ENCODE measurements at regions not wholly inside any gene's neighbourhood (a gene's known extent, or its start where the extent isn't known, plus 50 kb on each side); places are given as distances from the start of the nearest gene placed in this dataset.

DNA sequence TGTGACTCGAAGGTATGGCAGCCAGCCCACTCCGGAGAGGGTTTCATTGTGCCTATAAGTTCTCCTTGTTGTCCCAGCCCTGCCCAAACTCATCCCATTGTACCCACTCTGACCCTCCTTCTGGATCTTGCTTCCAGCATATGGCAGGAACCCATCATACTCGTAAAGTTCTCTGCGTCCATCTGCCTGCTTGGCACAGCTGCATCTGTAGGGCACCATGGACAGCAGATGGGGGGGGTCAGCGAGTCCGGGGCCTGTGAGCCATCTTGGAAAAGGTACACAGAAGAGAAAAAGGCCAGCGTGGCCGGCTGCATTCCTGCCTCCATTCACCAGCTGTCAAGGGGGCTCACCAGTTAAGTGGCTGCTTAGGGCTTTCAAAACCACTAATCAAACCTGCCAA, 94.9 kb upstream of the IGSF21 start:
- TF ChIP-seq GATA2 (IDR thresholded peaks at IDR 0.05; ENCODE audit: low read depth, low read length) = no peak
- TF ChIP-seq GATA3 (IDR thresholded peaks at IDR 0.05; ENCODE audit: low read depth, low read length) = no peak

DNA sequence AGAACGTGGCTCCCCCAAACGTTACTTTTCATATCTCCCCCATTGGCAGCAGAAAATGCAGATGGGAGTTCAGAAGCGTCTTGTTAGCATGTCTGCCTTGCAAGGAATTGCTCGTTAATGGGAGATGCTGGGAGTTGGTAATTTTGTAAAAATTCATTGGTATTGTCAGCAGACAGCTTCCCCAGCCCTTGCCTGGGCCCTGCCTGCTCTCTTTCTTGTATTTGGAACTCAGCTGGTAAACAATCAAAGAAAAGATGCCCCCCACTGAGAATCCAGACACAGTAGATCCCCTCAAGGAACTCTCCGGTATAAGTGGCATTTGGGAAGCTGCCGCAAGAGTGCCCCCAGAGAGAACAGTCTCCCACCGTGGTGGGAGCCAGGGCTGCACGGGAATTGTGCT, 94.4 kb upstream of the IGSF21 start:
- TF ChIP-seq GATA2 (IDR thresholded peaks at IDR 0.05; ENCODE audit: low read depth, low read length) (no peak), GATA3 (IDR thresholded peaks at IDR 0.05; ENCODE audit: low read depth, low read length) (no peak)

DNA sequence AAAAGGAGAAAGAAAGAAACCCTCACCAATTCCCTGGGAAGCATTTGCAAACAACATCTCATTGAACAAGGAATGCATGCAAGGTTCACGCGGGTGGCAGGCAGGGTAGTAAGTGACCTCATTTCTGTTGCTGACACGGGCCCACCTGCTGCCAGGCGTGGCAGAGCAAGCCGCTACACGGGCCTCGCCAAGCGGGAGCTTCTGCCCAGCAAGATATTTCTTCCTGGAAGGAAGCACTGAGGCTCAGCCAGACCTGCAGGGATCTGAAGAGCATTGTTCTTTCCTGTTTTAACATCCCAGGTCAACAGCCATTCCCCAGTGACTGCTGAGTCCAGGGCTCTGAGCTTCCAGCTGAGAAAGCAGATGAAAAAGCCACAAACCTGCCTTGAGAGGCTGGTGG, 91.9 kb upstream of the IGSF21 start:
- TF ChIP-seq GATA2 (IDR thresholded peaks at IDR 0.05; ENCODE audit: low read depth, low read length) (no peak), GATA3 (IDR thresholded peaks at IDR 0.05; ENCODE audit: low read depth, low read length) (no peak)

DNA sequence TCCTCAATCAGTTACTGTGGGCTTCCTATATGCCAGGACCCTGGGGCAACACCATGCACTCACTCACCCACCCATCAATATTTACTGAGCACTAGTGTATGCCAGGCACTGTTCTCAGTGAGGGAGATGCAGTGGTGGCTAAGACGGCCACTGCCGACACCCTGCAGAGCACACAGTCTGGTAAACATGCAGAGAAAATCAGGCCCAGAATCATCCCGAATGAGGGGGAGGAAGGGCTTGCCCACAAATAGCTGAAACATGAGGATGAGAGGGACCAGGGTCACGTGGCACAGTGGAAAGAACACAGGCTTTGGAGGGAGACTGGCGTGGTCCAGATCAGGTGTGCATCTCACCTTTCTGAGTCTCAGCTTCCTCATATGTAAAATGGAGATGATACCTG, 89.2 kb upstream of the IGSF21 start:
- TF ChIP-seq GATA2 (IDR thresholded peaks at IDR 0.05; ENCODE audit: low read depth, low read length) (no peak), GATA3 (IDR thresholded peaks at IDR 0.05; ENCODE audit: low read depth, low read length) (no peak)

DNA sequence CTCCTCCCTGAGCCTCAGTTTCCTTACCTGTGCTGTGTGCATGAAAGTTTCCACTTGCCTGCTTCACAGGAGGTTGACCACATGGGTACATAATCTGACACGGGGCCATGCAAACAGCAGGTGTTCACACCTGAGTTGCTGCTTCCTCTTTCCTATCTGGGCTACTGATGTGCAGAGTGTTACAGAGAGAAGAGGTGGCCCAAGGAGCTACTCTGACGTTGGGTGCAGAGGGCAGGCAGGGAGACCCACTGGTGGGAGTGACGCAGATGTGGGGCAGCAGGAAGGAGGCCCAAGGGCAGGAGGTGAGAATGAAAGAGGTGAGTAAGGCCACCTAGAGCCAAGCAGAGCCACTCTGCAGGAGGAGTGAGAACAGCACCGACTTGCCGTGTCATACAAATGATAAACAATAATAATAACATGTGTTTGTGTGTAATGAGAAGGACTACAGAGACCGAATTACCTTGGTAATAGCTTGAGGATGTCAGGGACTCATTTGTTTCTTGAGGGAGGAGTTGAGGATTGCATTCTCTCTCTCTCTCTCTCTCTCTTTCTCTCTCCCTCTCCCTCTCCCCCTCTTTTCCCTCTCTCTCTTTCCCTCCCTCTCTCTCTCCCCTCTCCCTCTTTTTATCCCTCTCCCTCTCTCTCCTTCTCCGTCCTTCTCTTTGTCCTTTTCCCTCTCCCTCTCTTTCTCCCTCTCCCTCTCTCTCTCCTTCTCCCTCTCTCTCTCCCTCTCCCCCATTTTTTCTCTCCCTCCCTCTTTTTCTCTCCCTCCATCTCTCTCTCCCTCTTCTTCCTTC, 87.4 kb upstream of the IGSF21 start:
- TF ChIP-seq GATA3 (IDR thresholded peaks at IDR 0.05; ENCODE audit: low read depth, low read length) (no peak), GATA2 (IDR thresholded peaks at IDR 0.05; ENCODE audit: low read depth, low read length) (no peak)

DNA sequence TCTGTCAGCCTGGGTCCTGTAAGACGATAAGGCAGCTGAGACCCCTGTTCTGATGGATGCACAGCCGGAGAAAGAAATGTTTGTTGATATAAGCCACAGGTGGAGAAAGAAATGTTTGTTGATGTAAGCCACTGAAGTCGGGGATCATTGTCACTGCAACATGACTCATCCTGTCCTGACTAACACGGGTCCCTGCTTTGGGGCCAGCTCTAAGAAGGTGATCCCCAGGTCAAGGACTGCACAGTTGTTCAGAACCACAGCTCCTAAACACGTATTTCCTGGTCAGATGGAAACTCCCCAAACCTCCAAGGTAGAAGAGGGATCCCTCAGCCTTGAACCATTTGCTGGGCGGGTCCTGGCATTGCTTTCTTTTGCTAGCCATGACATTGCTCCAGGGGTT, 86.4 kb upstream of the IGSF21 start:
- TF ChIP-seq GATA3 (IDR thresholded peaks at IDR 0.05; ENCODE audit: low read depth, low read length) (no peak), GATA2 (IDR thresholded peaks at IDR 0.05; ENCODE audit: low read depth, low read length) (no peak)

DNA sequence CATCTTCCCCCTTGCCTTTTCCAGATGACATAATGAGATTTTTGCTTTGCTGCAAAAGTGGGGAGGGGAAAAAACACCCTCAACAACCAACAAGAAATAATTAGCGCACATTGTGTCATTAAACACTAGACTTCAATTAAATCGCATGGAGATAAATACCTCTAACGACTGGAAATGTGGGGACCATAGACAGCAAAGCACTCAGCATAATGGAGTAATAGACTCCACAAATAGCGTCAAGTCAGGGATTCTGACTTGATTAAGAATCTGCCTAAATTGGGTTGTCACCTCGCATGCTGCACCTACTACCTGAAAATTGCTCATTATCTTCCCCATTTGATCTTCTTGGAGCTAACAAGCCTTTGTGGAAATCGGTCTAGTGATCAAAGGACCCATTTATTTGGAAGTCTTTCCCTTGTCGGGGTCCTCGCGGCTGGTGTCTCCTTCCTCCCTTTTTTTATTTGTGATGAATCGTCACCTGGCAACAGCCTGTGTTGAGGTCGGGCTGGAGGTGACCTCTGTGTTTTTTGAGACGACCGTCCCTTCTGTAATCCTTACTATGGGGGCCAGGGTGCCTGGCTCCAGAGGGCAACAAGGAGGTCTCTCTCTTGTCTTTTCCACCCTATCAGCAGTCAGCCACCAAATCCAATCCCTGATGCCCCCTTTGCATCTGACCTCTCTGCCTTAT, 75.3 kb upstream of the IGSF21 start:
- TF ChIP-seq GATA3 (IDR thresholded peaks at IDR 0.05; ENCODE audit: low read depth, low read length) (no peak), GATA2 (IDR thresholded peaks at IDR 0.05; ENCODE audit: low read depth, low read length) (no peak)

DNA sequence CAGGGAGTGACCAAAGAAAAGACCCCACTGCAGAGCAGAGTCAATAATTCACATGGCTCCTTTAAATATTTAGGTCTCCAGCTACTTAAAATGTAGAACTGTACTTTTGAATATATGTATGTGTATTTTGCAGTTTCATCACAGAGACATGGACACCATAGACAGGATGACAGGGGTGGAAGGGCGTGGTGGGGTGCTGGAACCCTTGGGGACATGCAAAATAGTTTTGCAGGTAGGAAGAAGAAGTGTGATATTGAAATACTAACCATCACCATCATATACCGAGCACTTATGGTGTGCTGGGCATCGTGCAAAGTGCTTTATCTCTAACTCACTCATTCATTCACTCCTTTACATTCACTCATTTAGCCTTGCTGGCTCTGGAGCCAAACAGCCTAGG, 72.5 kb upstream of the IGSF21 start:
- TF ChIP-seq GATA3 (IDR thresholded peaks at IDR 0.05; ENCODE audit: low read depth, low read length) (no peak), GATA2 (IDR thresholded peaks at IDR 0.05; ENCODE audit: low read depth, low read length) (no peak)

DNA sequence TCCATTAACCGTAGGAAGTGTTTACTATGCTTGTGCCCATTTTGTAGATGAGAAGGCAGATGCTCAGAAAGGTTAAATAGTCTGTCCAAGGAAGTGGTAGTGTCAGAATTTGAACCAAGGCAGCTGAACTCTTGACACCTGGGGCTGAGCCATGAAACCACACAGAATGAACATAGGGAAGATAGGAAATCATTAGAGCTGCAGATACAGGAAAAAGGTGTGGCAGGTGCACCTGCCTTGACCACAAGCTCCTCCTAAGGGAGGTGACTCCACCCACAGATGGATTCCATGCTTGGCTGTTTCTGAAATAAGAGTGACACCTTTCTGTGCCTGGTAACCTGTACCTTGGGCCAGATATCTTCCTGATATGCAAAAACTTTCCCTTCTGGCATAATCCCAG, 69.9 kb upstream of the IGSF21 start:
- TF ChIP-seq GATA2 (IDR thresholded peaks at IDR 0.05; ENCODE audit: low read depth, low read length) (no peak), GATA3 (IDR thresholded peaks at IDR 0.05; ENCODE audit: low read depth, low read length) (no peak)

DNA sequence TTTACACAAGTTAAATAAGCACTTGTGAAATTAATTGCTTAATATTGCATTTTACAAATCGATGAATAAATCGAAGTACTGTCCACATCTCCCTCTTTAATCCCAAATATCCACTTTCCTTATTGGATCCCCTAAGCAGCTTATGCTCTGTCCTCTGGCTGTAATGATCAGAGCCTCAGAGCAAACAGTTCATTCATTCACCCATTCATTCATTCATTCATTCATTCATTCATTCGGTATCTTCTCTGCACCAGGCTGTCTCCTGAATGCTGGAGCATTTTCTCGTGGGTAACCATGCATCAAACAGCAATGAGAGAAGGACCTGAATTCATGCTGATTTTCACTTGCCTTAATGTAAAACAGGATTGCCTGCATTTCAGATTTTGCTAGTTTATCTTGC, 69.5 kb upstream of the IGSF21 start:
- no peak for TF ChIP-seq GATA2 (IDR thresholded peaks at IDR 0.05; ENCODE audit: low read depth, low read length)
- TF ChIP-seq GATA3 (IDR thresholded peaks at IDR 0.05; ENCODE audit: low read depth, low read length) = no peak

DNA sequence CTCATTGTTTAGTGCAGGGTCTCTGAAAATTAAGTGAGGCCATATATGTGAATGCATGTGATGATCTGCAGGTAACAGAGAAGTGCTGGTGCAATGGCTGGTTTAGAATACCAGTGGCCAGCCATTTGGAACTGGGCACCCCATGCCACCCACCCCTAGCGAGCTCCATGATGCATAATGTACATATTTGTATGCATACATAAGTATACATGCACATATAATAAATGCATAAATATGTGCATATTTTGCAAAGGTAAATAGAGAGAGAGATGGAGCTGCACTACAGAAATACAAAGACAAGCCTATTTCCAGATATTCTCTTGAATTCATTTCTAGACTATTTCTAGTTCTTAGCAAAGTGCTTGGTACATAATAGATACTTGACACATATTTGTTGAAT, 68.5 kb upstream of the IGSF21 start:
- no peak for TF ChIP-seq GATA2 (IDR thresholded peaks at IDR 0.05; ENCODE audit: low read depth, low read length)
- no peak for TF ChIP-seq GATA3 (IDR thresholded peaks at IDR 0.05; ENCODE audit: low read depth, low read length)

DNA sequence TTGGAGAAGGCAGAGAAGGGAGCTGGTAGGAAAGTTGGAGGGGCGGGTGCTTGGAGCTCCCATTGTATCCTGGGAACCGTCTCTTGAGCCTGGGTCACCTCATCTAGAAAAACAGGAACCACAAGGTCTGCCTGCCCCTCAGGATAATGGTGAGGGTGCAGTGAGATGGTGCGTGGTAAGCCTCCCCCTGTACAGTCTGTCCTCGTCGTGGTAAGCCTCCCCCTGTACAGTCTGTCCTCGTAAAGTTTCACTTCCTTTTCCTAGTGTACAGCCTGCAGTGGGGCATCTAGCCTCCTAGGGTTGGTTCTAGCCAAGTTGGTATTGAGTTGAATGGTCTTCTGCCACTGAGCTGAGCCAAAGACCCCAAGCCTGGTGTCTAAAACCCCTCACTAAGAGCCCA, 66.5 kb upstream of the IGSF21 start:
- TF ChIP-seq GATA2 (IDR thresholded peaks at IDR 0.05; ENCODE audit: low read depth, low read length) (no peak), GATA3 (IDR thresholded peaks at IDR 0.05; ENCODE audit: low read depth, low read length) (no peak)

DNA sequence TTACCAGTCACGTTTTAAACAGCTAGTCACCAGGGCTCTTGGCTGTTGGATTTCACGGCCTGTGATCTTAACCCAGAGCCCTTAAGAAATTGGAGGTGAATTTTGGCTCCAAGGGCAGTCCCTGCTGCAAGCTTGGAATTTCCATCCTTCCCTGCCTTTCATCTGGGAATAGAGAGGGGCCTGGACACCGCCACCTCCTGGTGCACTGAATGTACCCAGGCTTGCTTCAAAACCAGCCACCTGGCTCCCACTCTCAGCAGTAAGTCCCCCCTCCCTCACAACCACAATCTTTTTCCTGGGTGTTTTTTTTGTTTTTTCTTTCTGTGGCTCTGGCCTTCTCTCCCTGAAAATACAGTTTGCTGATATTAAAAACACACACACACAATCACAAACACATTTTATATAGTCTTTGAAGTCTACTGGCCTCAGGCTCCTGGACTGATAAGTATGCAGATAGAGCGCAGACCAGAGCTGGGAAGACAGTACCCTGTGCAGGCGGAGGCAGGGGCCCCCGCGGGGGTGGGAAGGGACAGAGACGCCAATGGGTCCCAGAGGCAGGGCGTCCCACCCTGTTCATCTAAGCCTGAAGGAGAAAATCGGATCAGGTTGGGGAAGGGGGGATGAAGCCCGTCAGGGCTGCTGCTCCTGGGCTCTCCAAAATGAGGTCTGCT, 65.8 kb upstream of the IGSF21 start:
- TF ChIP-seq GATA2 (IDR thresholded peaks at IDR 0.05; ENCODE audit: low read depth, low read length) (peak; percentile 69), GATA3 (IDR thresholded peaks at IDR 0.05; ENCODE audit: low read depth, low read length) (no peak)

DNA sequence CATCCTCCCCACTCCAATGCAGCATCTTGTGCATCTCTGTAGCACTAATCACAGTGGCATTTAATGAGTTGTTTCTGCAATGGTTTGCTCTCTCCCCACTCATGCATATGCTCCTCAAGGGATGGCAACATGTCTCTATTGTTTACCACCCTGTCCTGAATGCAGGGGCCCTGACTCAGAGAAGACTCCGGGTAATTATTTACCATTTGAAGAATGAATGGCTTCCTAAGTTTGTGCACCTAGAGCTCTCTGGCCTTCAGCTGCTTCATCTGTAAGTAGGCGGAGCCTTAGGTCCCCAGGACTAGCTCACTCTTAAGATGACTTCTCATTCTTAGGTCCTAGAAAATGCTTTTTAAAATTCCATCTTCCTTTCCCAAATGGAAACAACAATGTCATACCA, 63.7 kb upstream of the IGSF21 start:
- TF ChIP-seq GATA3 (IDR thresholded peaks at IDR 0.05; ENCODE audit: low read depth, low read length) (no peak), GATA2 (IDR thresholded peaks at IDR 0.05; ENCODE audit: low read depth, low read length) (no peak)

DNA sequence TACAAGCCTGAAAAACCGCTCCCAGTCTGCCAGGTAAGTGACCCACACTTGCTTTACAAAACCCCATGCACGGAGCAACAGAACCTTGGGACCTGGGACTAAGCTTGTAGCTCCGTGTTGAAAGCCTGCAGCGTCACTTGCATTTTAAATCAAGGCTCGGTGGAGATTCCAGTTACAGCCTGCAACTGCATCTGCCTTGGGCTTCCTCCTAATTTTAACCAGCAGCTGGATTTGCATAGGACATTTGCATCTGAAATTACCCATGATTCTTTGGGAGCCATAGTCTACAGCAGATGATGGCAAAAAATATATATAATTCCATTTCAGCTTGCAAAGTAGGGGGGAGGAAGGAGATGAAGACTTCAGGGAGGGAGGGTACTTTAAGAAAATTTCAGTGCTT, 62.4 kb upstream of the IGSF21 start:
- TF ChIP-seq GATA2 (IDR thresholded peaks at IDR 0.05; ENCODE audit: low read depth, low read length) = no peak
